ENCODE measurements at regions not wholly inside any gene's neighbourhood (a gene's known extent, or its start where the extent isn't known, plus 50 kb on each side); places are given as distances from the start of the nearest gene placed in this dataset.
"Not testable (repeated sequence)": the region's sequence is repeated elsewhere in the genome, so short reads cannot be mapped to it uniquely, and the experiment has no call there.

- DNase-seq (ENCODE audit: low spot score): no peak
Observed at GRCh38 chr1:182227864-182228547, 163.6 kb downstream of the GLUL start.

- no peak for DNase-seq (ENCODE audit: low spot score)
Observed at GRCh38 chr1:182226618-182227017, 165.0 kb downstream of the GLUL start.

- DNase-seq (ENCODE audit: low spot score): not testable (repeated sequence)
Observed at GRCh38 chr1:182225755-182226154, 164.2 kb upstream of the ZNF648 start.

- not testable (repeated sequence) for DNase-seq (ENCODE audit: low spot score)
Observed at GRCh38 chr1:182221990-182222389, 160.5 kb upstream of the ZNF648 start.

- DNase-seq (ENCODE audit: low spot score): not testable (repeated sequence)
Observed at GRCh38 chr1:182221367-182221766, 159.9 kb upstream of the ZNF648 start.

GRCh38 chr1:182217967-182218366 is 156.5 kb upstream of the ZNF648 start:
- DNase-seq (ENCODE audit: low spot score): peak; percentile 8

GRCh38 chr1:182217071-182217470 is 155.6 kb upstream of the ZNF648 start:
- no peak for DNase-seq (ENCODE audit: low spot score)

GRCh38 chr1:182215764-182216163 is 154.3 kb upstream of the ZNF648 start:
- DNase-seq (ENCODE audit: low spot score): peak; percentile 30

GRCh38 chr1:182213163-182213562 is 151.7 kb upstream of the ZNF648 start:
- DNase-seq (ENCODE audit: low spot score): no peak

- DNase-seq (ENCODE audit: low spot score): no peak
Observed at GRCh38 chr1:182211386-182211785, 149.9 kb upstream of the ZNF648 start.

- DNase-seq (ENCODE audit: low spot score): no peak
Observed at GRCh38 chr1:182210417-182210816, 148.9 kb upstream of the ZNF648 start.

- no peak for DNase-seq (ENCODE audit: low spot score)
Observed at GRCh38 chr1:182207300-182207699, 145.8 kb upstream of the ZNF648 start.

- DNase-seq (ENCODE audit: low spot score): no peak
Observed at GRCh38 chr1:182206626-182207239, 145.2 kb upstream of the ZNF648 start.

GRCh38 chr1:182205351-182206022 is 144.0 kb upstream of the ZNF648 start:
- no peak for DNase-seq (ENCODE audit: low spot score)

- no peak for DNase-seq (ENCODE audit: low spot score)
Observed at GRCh38 chr1:182203191-182203875, 141.8 kb upstream of the ZNF648 start.

- not testable (repeated sequence) for DNase-seq (ENCODE audit: low spot score)
Observed at GRCh38 chr1:182201490-182201889, 140.0 kb upstream of the ZNF648 start.

- DNase-seq (ENCODE audit: low spot score): no peak
Observed at GRCh38 chr1:182200025-182200812, 138.7 kb upstream of the ZNF648 start.

- DNase-seq (ENCODE audit: low spot score): no peak
Observed at GRCh38 chr1:182198006-182198605, 136.6 kb upstream of the ZNF648 start.

- DNase-seq (ENCODE audit: low spot score): no peak
Observed at GRCh38 chr1:182196897-182197870, 135.7 kb upstream of the ZNF648 start.

- no peak for DNase-seq (ENCODE audit: low spot score)
Observed at GRCh38 chr1:182195733-182196132, 134.2 kb upstream of the ZNF648 start.
